GM12878 (cell line): ENCODE measurements at regions not wholly inside any gene's neighbourhood (a gene's known extent, or its start where the extent isn't known, plus 50 kb on each side); places are given as distances from the start of the nearest gene placed in this dataset.

ENCODE experiments used
- CHD2 ChIP-seq: IDR thresholded peaks from 2 replicates; pipeline ENCODE4 v1.6.1; 2011; ENCODE audit warnings: low read depth, low read length, improper control_type of control experiment, borderline replicate concordance
- CHD4 ChIP-seq: fragments of 200-600 bp; sonication (generic); IDR thresholded peaks from 2 replicates; pipeline ENCODE4 v1.6.1; 2016; ENCODE audit warnings: mild to moderate bottlenecking
- EED ChIP-seq: sonication (generic); IDR thresholded peaks from 2 replicates; pipeline ENCODE4 v1.6.1; 2016; ENCODE audit warnings: antibody characterized with exemption, low read depth
- ETV6 ChIP-seq, 2 experiments: fragments of 450-650 bp in 1 of 2; IDR thresholded peaks in 1 of 2; conservative IDR thresholded peaks in 1 of 2; 2 replicates each; pipeline ENCODE4 v1.6.1; 2014; ENCODE audit warnings: antibody characterized with exemption in 1 of 2, borderline replicate concordance in 1 of 2, low read depth in 1 of 2, mild to moderate bottlenecking in 1 of 2, moderate library complexity in 1 of 2
- GATAD2B ChIP-seq: fragments of 450-650 bp; conservative IDR thresholded peaks from 2 replicates; pipeline ENCODE4 v1.6.1; 2017; ENCODE audit warnings: low read depth, mild to moderate bottlenecking, moderate library complexity
- MEF2B ChIP-seq: fragments of 450-650 bp; IDR thresholded peaks from 2 replicates; pipeline ENCODE4 v1.6.1; 2018; ENCODE audit warnings: mild to moderate bottlenecking, moderate library complexity; ENCODE audit not compliant: partially characterized antibody, poor library complexity, severe bottlenecking
- MTA3 ChIP-seq: IDR thresholded peaks from 2 replicates; pipeline ENCODE4 v1.6.1; 2012; ENCODE audit warnings: low read length, inconsistent platforms, borderline replicate concordance
- NBN ChIP-seq: fragments of 450-650 bp; IDR thresholded peaks from 2 replicates; pipeline ENCODE4 v1.6.1; 2016
- NFIC ChIP-seq: IDR thresholded peaks from 2 replicates; pipeline ENCODE4 v1.6.1; 2012; ENCODE audit warnings: low read depth, mild to moderate bottlenecking, inconsistent platforms, low read length, moderate library complexity
- NR2F1 ChIP-seq: fragments of 450-650 bp; conservative IDR thresholded peaks from 2 replicates; pipeline ENCODE4 v1.6.1; 2017; ENCODE audit warnings: mild to moderate bottlenecking
- PAX8 ChIP-seq: fragments of 450-650 bp; IDR thresholded peaks from 2 replicates; pipeline ENCODE4 v1.6.1; 2017; ENCODE audit warnings: mild to moderate bottlenecking, moderate library complexity
- PML ChIP-seq: IDR thresholded peaks from 2 replicates; pipeline ENCODE4 v1.6.1; 2012; ENCODE audit warnings: low read length, inconsistent platforms
- RUNX3 ChIP-seq: IDR thresholded peaks from 2 replicates; pipeline ENCODE4 v1.6.1; 2012; ENCODE audit warnings: low read length, inconsistent platforms
- SMAD5 ChIP-seq: IDR thresholded peaks from 2 replicates; pipeline ENCODE4 v1.6.1; 2016; ENCODE audit warnings: antibody characterized with exemption, low read depth
- SUPT20H ChIP-seq: IDR thresholded peaks from 2 replicates; pipeline ENCODE4 v1.6.1; 2011; ENCODE audit warnings: low read depth, mild to moderate bottlenecking, low read length, moderate library complexity, borderline replicate concordance; ENCODE audit not compliant: control insufficient read depth
- WRNIP1 ChIP-seq: IDR thresholded peaks from 2 replicates; pipeline ENCODE4 v1.6.1; 2011; ENCODE audit warnings: low read depth, low read length, improper control_type of control experiment, borderline replicate concordance
- TF ChIP-seq, protein P1 (sequence below): fragments of 450-650 bp; formaldehyde crosslinking; IDR thresholded peaks from 2 replicates; pipeline ENCODE4 v1.4.0; 2022; ENCODE audit warnings: mild to moderate bottlenecking, moderate library complexity
- TF ChIP-seq, protein P2 (sequence below): fragments of 450-650 bp; IDR thresholded peaks from 2 replicates; pipeline ENCODE4 v1.6.1; 2018; ENCODE audit warnings: borderline replicate concordance, mild to moderate bottlenecking; ENCODE audit not compliant: partially characterized antibody

DNA sequence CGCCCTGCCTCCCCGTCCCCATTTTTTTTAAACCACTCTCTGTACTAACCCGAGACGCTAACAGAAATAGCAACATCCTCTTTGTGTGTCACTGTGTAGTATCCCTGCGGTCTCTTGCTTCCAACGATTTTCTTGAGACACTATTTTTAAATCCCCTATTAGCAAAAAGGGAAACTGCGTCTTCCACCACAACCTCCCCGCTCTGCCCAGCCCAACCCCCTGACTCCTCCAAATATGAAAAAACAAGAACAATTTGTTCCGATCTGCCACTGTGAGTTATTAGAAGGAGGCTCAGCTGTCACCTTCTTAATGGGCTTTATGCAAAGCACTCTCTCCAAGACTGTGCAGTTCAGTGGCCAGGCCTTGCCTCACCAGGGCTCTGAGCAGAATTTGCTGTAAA lies 76.3 kb downstream of the MAP1LC3B2 start (continued):
- TF ChIP-seq RUNX3 (peak; percentile 62), EED (0 out of 2 replicates have a peak, but pooled peaks have one; percentile 14), SUPT20H (no peak), CHD2 (no peak), NFIC (peak; percentile 37; the same call in 1 of the 2 replicates), SMAD5 (no peak), NBN (no peak), WRNIP1 (no peak), CHD4 (no peak), MTA3 (0 out of 2 replicates have a peak, but pooled peaks have one; percentile 2), GATAD2B (no peak), PML (no peak), ETV6 (conservative IDR thresholded peaks at IDR 0.05 in 1 of 2, IDR thresholded peaks at IDR 0.05 in 1 of 2; ENCODE audit: borderline replicate concordance in 1 of 2, low read depth in 1 of 2) (no peak), NR2F1 (no peak), MEF2B (no peak), PAX8 (no peak)
- TF ChIP-seq, protein P1, sequence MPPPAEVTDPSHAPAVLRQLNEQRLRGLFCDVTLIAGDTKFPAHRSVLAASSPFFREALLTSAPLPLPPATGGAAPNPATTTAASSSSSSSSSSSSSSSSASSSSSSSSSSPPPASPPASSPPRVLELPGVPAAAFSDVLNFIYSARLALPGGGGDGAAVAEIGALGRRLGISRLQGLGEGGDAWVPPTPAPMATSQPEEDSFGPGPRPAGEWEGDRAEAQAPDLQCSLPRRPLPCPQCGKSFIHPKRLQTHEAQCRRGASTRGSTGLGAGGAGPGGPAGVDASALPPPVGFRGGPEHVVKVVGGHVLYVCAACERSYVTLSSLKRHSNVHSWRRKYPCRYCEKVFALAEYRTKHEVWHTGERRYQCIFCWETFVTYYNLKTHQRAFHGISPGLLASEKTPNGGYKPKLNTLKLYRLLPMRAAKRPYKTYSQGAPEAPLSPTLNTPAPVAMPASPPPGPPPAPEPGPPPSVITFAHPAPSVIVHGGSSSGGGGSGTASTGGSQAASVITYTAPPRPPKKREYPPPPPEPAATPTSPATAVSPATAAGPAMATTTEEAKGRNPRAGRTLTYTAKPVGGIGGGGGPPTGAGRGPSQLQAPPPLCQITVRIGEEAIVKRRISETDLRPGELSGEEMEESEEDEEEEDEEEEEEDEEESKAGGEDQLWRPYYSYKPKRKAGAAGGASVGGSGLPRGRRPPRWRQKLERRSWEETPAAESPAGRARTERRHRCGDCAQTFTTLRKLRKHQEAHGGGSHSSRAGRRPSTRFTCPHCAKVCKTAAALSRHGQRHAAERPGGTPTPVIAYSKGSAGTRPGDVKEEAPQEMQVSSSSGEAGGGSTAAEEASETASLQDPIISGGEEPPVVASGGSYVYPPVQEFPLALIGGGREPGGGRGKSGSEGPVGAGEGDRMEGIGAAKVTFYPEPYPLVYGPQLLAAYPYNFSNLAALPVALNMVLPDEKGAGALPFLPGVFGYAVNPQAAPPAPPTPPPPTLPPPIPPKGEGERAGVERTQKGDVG (CRISPR knock-in tag) = no peak
- TF ChIP-seq, protein P2, sequence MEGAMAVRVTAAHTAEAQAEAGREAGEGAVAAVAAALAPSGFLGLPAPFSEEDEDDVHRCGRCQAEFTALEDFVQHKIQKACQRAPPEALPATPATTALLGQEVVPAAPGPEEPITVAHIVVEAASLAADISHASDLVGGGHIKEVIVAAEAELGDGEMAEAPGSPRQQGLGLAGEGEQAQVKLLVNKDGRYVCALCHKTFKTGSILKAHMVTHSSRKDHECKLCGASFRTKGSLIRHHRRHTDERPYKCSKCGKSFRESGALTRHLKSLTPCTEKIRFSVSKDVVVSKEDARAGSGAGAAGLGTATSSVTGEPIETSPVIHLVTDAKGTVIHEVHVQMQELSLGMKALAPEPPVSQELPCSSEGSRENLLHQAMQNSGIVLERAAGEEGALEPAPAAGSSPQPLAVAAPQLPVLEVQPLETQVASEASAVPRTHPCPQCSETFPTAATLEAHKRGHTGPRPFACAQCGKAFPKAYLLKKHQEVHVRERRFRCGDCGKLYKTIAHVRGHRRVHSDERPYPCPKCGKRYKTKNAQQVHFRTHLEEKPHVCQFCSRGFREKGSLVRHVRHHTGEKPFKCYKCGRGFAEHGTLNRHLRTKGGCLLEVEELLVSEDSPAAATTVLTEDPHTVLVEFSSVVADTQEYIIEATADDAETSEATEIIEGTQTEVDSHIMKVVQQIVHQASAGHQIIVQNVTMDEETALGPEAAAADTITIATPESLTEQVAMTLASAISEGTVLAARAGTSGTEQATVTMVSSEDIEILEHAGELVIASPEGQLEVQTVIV = no peak
